Stimulated activated CD8-positive, alpha-beta memory T cell treated with anti-CD3 and anti-CD28 coated beads, Interleukin-12 subunit alpha, Interleukin-12 subunit beta, amount 100 ng/mL, for 24 hours (primary cell): ENCODE measurements at regions not wholly inside any gene's neighbourhood (a gene's known extent, or its start where the extent isn't known, plus 50 kb on each side); places are given as distances from the start of the nearest gene placed in this dataset.

Experiments used
- DNase-seq: peaks from one replicate; pipeline ENCODE4 v3.0.0-alpha.2; 2020; ENCODE audit errors: extremely low read depth

GRCh38 chr1:84090447-84091245, 53.4 kb upstream of the PRKACB start:
- DNase-seq, result no peak

- no peak for DNase-seq
Observed at GRCh38 chr1:84089867-84090266, 54.2 kb upstream of the PRKACB start.

GRCh38 chr1:84089465-84089864, 54.6 kb upstream of the PRKACB start:
- DNase-seq, result no peak

GRCh38 chr1:84086616-84087015, 57.5 kb upstream of the PRKACB start:
- no peak for DNase-seq

- DNase-seq, result no peak
Observed at GRCh38 chr1:84086189-84086588, 57.9 kb upstream of the PRKACB start.

- no peak for DNase-seq
Observed at GRCh38 chr1:84083307-84083706, 60.8 kb upstream of the PRKACB start.

GRCh38 chr1:84078842-84079202, 65.2 kb upstream of the PRKACB start:
- DNase-seq, result no peak

- DNase-seq, result no peak
Observed at GRCh38 chr1:84078108-84078841, 65.8 kb upstream of the PRKACB start.

- peak; percentile 56 for DNase-seq
Observed at GRCh38 chr1:84077476-84078107, 66.5 kb upstream of the PRKACB start.

- no peak for DNase-seq
Observed at GRCh38 chr1:84073266-84073665, 70.8 kb upstream of the PRKACB start.

GRCh38 chr1:84069236-84069845, 70.4 kb upstream of the TTLL7 start:
- no peak for DNase-seq

- no peak for DNase-seq
Observed at GRCh38 chr1:84062496-84062895, 63.6 kb upstream of the TTLL7 start.

GRCh38 chr1:84061336-84061735, 62.4 kb upstream of the TTLL7 start:
- no peak for DNase-seq

- no peak for DNase-seq
Observed at GRCh38 chr1:84060781-84061180, 61.8 kb upstream of the TTLL7 start.

- DNase-seq, result no peak
Observed at GRCh38 chr1:84048820-84049219, 49.9 kb upstream of the TTLL7 start.
